ENCODE measurements at regions not wholly inside any gene's neighbourhood (a gene's known extent, or its start where the extent isn't known, plus 50 kb on each side); places are given as distances from the start of the nearest gene placed in this dataset.

GRCh38 chr9:93890436-93890935, 64.7 kb downstream of the BARX1 start (continued):
- TF ChIP-seq ATF2 (IDR thresholded peaks at IDR 0.05; ENCODE audit: low read length) (no peak), RXRA (IDR thresholded peaks at IDR 0.05; ENCODE audit: insufficient read depth, low read depth, low read length) (no peak), EZH2 (IDR thresholded peaks at IDR 0.05; ENCODE audit: low read depth, low read length, severe bottlenecking) (no peak), PHF8 (conservative IDR thresholded peaks at IDR 0.05; ENCODE audit: low read depth, low read length) (no peak), NANOG (IDR thresholded peaks at IDR 0.05; ENCODE audit: insufficient read depth, low read depth, low read length, poor library complexity, severe bottlenecking) (no peak)
- TF ChIP-seq, protein P1, sequence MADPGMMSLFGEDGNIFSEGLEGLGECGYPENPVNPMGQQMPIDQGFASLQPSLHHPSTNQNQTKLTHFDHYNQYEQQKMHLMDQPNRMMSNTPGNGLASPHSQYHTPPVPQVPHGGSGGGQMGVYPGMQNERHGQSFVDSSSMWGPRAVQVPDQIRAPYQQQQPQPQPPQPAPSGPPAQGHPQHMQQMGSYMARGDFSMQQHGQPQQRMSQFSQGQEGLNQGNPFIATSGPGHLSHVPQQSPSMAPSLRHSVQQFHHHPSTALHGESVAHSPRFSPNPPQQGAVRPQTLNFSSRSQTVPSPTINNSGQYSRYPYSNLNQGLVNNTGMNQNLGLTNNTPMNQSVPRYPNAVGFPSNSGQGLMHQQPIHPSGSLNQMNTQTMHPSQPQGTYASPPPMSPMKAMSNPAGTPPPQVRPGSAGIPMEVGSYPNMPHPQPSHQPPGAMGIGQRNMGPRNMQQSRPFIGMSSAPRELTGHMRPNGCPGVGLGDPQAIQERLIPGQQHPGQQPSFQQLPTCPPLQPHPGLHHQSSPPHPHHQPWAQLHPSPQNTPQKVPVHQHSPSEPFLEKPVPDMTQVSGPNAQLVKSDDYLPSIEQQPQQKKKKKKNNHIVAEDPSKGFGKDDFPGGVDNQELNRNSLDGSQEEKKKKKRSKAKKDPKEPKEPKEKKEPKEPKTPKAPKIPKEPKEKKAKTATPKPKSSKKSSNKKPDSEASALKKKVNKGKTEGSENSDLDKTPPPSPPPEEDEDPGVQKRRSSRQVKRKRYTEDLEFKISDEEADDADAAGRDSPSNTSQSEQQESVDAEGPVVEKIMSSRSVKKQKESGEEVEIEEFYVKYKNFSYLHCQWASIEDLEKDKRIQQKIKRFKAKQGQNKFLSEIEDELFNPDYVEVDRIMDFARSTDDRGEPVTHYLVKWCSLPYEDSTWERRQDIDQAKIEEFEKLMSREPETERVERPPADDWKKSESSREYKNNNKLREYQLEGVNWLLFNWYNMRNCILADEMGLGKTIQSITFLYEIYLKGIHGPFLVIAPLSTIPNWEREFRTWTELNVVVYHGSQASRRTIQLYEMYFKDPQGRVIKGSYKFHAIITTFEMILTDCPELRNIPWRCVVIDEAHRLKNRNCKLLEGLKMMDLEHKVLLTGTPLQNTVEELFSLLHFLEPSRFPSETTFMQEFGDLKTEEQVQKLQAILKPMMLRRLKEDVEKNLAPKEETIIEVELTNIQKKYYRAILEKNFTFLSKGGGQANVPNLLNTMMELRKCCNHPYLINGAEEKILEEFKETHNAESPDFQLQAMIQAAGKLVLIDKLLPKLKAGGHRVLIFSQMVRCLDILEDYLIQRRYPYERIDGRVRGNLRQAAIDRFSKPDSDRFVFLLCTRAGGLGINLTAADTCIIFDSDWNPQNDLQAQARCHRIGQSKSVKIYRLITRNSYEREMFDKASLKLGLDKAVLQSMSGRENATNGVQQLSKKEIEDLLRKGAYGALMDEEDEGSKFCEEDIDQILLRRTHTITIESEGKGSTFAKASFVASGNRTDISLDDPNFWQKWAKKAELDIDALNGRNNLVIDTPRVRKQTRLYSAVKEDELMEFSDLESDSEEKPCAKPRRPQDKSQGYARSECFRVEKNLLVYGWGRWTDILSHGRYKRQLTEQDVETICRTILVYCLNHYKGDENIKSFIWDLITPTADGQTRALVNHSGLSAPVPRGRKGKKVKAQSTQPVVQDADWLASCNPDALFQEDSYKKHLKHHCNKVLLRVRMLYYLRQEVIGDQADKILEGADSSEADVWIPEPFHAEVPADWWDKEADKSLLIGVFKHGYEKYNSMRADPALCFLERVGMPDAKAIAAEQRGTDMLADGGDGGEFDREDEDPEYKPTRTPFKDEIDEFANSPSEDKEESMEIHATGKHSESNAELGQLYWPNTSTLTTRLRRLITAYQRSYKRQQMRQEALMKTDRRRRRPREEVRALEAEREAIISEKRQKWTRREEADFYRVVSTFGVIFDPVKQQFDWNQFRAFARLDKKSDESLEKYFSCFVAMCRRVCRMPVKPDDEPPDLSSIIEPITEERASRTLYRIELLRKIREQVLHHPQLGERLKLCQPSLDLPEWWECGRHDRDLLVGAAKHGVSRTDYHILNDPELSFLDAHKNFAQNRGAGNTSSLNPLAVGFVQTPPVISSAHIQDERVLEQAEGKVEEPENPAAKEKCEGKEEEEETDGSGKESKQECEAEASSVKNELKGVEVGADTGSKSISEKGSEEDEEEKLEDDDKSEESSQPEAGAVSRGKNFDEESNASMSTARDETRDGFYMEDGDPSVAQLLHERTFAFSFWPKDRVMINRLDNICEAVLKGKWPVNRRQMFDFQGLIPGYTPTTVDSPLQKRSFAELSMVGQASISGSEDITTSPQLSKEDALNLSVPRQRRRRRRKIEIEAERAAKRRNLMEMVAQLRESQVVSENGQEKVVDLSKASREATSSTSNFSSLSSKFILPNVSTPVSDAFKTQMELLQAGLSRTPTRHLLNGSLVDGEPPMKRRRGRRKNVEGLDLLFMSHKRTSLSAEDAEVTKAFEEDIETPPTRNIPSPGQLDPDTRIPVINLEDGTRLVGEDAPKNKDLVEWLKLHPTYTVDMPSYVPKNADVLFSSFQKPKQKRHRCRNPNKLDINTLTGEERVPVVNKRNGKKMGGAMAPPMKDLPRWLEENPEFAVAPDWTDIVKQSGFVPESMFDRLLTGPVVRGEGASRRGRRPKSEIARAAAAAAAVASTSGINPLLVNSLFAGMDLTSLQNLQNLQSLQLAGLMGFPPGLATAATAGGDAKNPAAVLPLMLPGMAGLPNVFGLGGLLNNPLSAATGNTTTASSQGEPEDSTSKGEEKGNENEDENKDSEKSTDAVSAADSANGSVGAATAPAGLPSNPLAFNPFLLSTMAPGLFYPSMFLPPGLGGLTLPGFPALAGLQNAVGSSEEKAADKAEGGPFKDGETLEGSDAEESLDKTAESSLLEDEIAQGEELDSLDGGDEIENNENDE (IDR thresholded peaks at IDR 0.05; ENCODE audit: insufficient replicate concordance, low read length): no peak
